Calu3 (cell line): ENCODE measurements at regions not wholly inside any gene's neighbourhood (a gene's known extent, or its start where the extent isn't known, plus 50 kb on each side); places are given as distances from the start of the nearest gene placed in this dataset.

ENCODE experiments used
- BruUV-seq: library from RNA; stranded (reverse); fragments of 400-500 nt; replicated peaks from 2 replicates; lab custom pipeline; 2021; lab: Mats Ljungman, UMichigan
- CTCF ChIA-PET: fragments of 300-600 bp; sonication (Branson Sonifier 250); formaldehyde crosslinking; loops from one replicate; lab custom pipeline; 2022; ENCODE audit warnings: antibody characterized with exemption; lab: Charles Lee
- DNase-seq: peaks from one replicate; pipeline ENCODE4 v3.0.0; 2022
- H3K27ac Mint-ChIP-seq: one replicate; pipeline ENCODE4 v1.8.0; 2022; ENCODE audit warnings: mixed read lengths; ENCODE audit not compliant: unreplicated experiment
- H3K27me3 Mint-ChIP-seq: one replicate; pipeline ENCODE4 v1.8.0; 2022; ENCODE audit warnings: mixed read lengths; ENCODE audit not compliant: unreplicated experiment
- H3K36me3 Mint-ChIP-seq: one replicate; pipeline ENCODE4 v1.8.0; 2022; ENCODE audit warnings: mild to moderate bottlenecking, moderate library complexity, mixed read lengths; ENCODE audit not compliant: insufficient read depth, unreplicated experiment
- H3K4me1 Mint-ChIP-seq: one replicate; pipeline ENCODE4 v1.8.0; 2022; ENCODE audit warnings: mild to moderate bottlenecking, low read depth, mixed read lengths; ENCODE audit not compliant: unreplicated experiment
- H3K4me3 Mint-ChIP-seq: one replicate; pipeline ENCODE4 v1.8.0; 2022; ENCODE audit warnings: mild to moderate bottlenecking, low read depth, moderate library complexity, mixed read lengths; ENCODE audit not compliant: unreplicated experiment
- H3K9me3 Mint-ChIP-seq: one replicate; pipeline ENCODE4 v1.8.0; 2022; ENCODE audit warnings: low read depth, mixed read lengths; ENCODE audit not compliant: unreplicated experiment
- CTCF ChIP-seq: fragments of 200-600 bp; IDR thresholded peaks from one replicate; pipeline ENCODE4 v1.8.0; 2022; ENCODE audit warnings: antibody characterized with exemption; ENCODE audit not compliant: unreplicated experiment
- intact Hi-C: fragments of 100-400 bp; cut with micrococcal nuclease; formaldehyde crosslinking; loops from one replicate; pipeline ENCODE4 v1.10.0; 2022; ENCODE audit not compliant: unreplicated experiment

GRCh38 chr9:88028338-88028737 lies 54.0 kb upstream of the CDK20 start:
- TF ChIP-seq CTCF, result no peak
- no peaks in the 10 kb centered on the region for H3K27me3 Mint-ChIP-seq

GRCh38 chr9:88026118-88026479 lies 51.8 kb upstream of the CDK20 start:
- no peaks in the 10 kb centered on the region for H3K4me1 Mint-ChIP-seq
- CTCF ChIA-PET, result no interaction called here
- no peaks in the 10 kb centered on the region for H3K27me3 Mint-ChIP-seq
- BruUV-seq, result no TSS peak
- H3K4me3 Mint-ChIP-seq, result no peak overlapping the region
- intact Hi-C loops, result no loop called here
- no peak for DNase-seq
- no peak overlapping the region for H3K27ac Mint-ChIP-seq
- H3K9me3 Mint-ChIP-seq, result no peaks in the 10 kb centered on the region
- H3K36me3 Mint-ChIP-seq, result no peaks in the 10 kb centered on the region
- no peak for TF ChIP-seq CTCF

More at GRCh38 chr9:88028338-88028737, 54.0 kb upstream of the CDK20 start:
- Mint-ChIP-seq H3K36me3 (no peaks in the 10 kb centered on the region), H3K27ac (no peak overlapping the region), H3K9me3 (no peaks in the 10 kb centered on the region), H3K4me3 (no peak overlapping the region), H3K4me1 (peaks cover 9% of the 10 kb centered on the region)
- no peak for DNase-seq
- BruUV-seq, result no TSS peak
- intact Hi-C loops, result no loop called here
- CTCF ChIA-PET, result interaction anchor here (0.7 kb wide), 1 partner anchor 58 kb away, joined by 6 read pairs; no protein-coding TSS in a partner anchor

GRCh38 chr9:88025411-88026117 lies 51.2 kb upstream of the CDK20 start:
- no peak overlapping the region for H3K27ac Mint-ChIP-seq
- H3K27me3 Mint-ChIP-seq, result no peaks in the 10 kb centered on the region
- CTCF ChIA-PET, result interaction anchor here (0.6 kb wide), 1 partner anchor 46 kb away, joined by 3 read pairs; no protein-coding TSS in a partner anchor
- BruUV-seq, result no TSS peak
- no peaks in the 10 kb centered on the region for H3K4me1 Mint-ChIP-seq
- no peak overlapping the region for H3K4me3 Mint-ChIP-seq
- intact Hi-C loops, result no loop called here
- H3K9me3 Mint-ChIP-seq, result no peaks in the 10 kb centered on the region
- no peak for TF ChIP-seq CTCF
- no peaks in the 10 kb centered on the region for H3K36me3 Mint-ChIP-seq
- DNase-seq, result no peak

GRCh38 chr9:88024896-88025295 lies 50.6 kb upstream of the CDK20 start:
- H3K4me3 Mint-ChIP-seq, result no peak overlapping the region
- intact Hi-C loops, result no loop called here
- TF ChIP-seq CTCF, result no peak
- H3K27ac Mint-ChIP-seq, result no peak overlapping the region
- no peaks in the 10 kb centered on the region for H3K9me3 Mint-ChIP-seq
- no peaks in the 10 kb centered on the region for H3K36me3 Mint-ChIP-seq
- CTCF ChIA-PET, result no interaction called here
- no peaks in the 10 kb centered on the region for H3K4me1 Mint-ChIP-seq
- H3K27me3 Mint-ChIP-seq, result no peaks in the 10 kb centered on the region
- DNase-seq, result no peak
- BruUV-seq, result no TSS peak
